Stimulated activated CD4-positive, alpha-beta T cell treated with anti-CD3 and anti-CD28 coated beads, Interleukin-12 subunit alpha, Interleukin-12 subunit beta, amount 100 ng/mL, for 48 hours (primary cell): ENCODE measurements at regions not wholly inside any gene's neighbourhood (a gene's known extent, or its start where the extent isn't known, plus 50 kb on each side); places are given as distances from the start of the nearest gene placed in this dataset.
A peak's percentile ranks its signal among the peaks of the same experiment; 100 is the strongest.
"Not testable (repeated sequence)": the region's sequence is repeated elsewhere in the genome, so short reads cannot be mapped to it uniquely, and the experiment has no call there.

Experiments used
- DNase-seq, 3 donors: peaks; one replicate each; pipeline ENCODE4 v3.0.0-alpha.2; 2020; ENCODE audit warnings: low read depth in 2 of 3, low spot score in 1 of 3

DNA sequence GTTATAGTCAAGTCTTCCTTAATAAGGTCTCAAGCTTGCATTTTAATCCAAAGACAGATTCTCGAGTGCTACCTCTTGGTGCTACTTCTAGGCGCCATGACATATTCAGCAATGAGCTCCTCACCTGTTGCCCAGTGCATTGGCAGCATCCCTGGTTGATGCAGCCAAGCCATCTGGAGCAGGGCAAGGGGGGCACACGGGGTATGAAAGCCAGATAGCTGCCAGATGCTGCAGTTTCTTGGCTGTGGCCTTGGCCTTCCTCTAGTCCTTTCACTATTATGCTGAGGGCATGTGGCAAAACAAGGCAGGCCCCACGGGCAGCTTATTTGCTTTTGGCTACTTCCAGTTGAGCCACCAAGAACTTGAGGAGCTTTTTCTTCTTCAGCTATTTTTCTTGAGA, 168.6 kb upstream of the PGRMC2 start:
- DNase-seq: no peak

DNA sequence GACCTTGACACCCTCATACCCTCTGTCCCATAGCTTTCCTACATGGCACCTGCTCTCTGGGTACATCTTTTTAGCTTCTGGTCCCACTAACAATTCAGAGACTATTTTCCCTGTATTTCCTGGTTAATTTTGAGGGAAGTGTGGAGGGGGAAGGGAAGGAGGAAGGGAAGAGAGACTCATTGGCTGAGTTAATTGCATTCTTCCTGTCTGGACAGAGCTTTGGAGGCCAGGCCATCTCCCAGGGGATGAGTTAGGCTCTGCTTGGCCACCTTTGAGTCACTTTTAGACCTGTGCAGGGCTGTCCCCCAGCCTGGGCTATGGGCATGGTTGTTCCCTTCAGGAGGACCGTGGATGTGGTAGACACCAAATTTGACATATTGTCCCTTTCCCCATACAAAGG, 167.9 kb upstream of the PGRMC2 start:
- no peak for DNase-seq

DNA sequence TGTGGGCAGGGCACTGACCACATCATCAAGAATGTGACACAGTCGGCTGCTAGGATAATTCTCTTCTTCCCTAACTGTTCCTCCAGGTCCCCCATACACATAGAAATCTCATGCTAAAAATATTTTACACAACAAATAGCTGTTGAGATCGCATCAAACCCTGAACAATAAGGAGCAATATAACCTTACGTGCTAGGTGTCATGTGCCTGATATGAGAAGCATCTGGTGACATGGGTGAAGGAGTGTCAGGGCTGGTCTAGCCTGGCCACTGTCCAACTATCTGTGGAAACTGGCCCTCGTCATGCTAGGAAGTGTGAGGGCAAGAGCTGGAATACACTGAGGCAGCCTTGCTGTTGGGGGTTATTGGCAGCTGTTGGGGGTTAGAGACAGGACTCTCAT, 167.3 kb upstream of the PGRMC2 start:
- DNase-seq: no peak

DNA sequence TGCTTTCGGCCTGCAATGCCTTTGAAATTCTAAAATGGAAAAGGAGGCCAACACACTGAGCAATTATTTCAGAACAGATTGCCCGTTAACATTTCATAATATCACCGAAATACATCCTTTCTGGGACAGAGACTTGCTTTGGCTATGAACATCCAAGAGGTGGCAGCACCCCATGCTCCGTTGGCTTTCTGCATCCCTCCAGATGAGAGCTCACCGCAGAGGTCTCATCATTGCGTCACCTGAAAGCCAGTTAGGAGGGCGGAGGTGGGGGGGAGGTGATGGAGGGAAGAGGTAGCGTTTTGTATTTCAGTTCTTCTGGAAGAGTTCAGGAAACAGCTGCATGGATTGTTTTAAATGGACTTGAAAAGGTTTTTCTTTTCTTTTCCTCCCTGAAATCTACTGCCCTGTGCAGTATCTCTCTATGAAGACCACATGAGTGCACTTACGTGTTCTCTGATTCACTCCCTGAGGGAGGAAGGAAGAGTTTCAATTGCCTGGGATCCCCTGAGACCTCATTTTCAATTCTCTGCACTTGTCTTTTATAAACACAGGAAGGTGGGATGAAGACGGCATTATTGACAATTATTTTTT, 166.8 kb upstream of the PGRMC2 start:
- DNase-seq: peak; percentile 50 to 57 (median 53)

DNA sequence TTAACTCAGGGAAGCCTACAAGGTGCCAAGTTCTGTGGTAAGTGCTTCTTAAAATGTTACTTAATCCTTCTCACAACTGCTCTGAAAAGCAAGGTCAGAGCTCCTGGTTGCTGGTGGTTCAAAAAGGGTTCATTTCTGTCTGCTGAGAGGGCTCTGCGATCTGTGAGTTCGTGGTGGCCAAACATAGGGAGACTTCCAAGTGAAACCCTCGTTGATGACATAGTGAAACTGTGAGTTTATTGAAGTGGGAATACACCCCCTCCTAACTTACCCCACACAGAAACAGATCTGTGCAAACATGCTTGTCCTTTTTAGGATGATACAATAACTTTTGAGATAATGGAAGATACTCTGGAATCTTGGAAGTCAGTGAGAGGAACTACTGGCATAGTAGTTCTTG, 164.8 kb upstream of the PGRMC2 start:
- no peak for DNase-seq

DNA sequence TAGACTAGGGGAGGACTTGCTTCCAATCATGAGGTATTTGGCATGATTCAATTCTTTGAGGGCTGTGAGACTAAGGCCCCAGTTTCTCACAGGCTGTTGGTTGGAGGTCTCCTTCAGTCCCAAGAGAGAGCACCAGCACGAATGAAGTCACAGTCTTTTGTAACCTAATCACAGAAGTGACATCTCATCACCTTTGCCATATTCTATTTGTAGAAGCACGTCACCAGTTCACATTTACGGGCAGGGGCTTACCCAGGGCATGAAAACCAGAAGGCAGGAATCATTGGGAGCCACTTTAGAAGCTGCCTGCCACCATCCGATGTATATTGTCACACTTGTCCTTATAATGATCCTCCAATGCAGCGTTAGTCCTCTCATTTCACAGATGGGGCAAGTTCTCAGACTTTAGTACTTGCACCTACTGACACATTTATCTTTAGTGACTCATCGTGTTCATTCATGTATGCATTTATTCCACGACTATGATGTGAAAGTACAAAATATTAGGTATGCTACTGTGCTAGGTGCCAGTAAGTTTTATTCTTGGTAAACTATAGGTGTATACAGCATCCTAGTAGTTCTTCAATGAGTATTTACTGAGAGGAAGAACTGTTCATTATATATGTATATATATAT, 163.8 kb upstream of the PGRMC2 start:
- no peak for DNase-seq

DNA sequence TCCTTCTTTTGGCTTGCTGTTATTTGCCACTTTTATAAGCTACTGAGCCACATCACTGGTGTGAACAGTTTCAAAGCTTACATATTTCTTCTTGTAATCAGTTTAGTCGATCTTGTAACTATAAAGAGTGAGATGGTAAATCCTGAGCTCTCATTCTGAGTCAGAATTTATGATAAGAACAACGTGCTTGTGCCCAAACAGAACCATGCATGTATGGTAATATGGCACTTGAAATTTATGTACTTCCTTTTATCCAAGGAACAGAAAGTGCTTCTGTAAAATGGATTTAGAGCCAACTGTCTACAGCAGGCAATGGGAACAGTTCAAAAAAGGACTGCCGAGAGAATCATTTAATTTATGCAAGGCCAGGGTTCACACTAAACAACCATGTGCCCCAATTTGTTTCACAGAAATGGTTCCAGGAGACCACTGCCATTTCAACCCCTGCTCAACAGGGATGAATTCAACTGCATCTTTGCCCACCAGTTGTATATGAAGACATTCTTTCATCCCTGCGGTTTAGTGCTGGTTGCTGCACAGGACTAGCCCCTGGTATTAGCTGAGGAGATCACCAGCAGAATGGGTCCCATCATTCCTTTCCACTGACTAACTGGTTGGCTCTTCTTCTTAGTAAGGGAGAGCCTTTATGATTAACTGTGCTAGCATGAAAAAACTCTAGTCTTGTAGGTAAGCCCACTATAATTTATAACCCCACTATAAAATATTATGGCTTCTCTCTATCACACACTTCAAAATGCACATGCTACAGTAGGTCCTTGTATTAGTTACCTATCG, 162.9 kb upstream of the PGRMC2 start:
- DNase-seq: no peak

DNA sequence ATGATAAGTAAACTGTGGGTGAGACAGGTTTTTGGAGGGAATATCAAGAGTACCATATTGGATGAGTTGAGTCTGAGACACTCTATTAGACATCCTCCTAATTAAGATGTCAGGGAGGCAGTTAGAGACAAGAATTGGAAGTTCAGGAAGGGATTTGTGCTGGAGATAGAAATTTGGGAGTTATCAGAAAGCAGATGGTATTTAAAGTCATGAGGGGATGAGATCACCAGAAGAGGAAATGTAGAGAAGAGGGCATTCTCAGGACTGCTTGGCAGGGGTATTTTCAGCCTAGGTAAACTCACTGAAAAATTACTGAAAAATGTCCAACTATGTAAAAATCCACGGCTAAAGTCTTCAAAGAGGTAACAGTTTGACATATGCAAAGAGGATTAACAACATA, 161.6 kb upstream of the PGRMC2 start:
- DNase-seq: no peak

DNA sequence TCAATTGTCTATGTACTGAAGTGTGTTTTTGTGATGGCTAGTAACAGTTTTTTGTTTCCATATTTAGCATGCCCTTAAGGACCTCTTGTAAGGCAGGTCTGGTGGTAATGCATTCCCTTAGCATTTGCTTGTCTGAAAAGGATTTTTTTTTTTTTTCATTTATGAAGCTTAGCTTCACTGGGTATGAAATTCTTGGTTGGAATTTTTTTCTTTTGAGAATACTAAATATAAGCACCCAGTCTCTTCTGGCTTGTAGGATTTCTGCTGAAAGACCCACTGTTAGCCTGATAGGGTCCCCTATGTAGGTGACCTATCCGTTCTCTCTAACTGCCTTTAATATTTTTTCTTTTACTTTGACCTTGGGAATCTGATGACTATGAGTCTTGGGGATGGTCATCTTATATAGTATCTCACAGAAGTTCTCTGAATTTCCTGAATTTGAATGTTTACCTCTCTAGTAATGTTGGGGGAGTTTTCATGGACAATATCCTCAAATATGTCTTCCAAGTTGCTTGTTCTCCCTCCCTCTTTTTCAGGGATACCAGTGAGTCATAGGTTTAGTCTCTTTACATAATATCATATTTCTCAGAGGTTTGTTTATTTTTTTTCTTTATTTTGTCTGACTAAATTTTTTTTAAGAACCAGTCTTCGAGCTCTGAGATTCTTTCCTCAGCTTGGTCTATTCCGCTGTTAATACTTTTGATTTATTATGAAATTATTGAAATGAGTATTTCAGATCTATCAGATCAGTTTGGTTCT, 157.1 kb upstream of the PGRMC2 start:
- no peak for DNase-seq

DNA sequence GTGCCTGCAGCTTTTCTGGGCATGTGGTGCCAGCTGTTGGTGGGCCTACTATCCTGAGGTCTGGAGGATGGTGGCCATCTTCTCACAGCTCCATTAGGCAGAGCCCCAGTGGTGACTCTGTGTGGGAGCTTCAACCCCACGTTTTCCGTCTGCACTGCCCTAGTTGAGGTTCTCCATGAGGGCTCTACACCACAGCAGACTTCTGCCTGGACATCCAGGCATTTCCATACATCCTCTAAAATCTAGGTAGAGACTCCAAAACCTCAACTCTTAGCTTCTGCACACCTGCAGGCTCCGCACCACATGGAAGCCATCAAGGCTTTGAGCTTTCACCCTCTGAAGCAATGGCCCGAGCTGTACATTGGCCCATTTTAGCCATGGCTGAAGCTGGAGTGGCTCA, 153.3 kb upstream of the PGRMC2 start:
- no peak for DNase-seq

DNA sequence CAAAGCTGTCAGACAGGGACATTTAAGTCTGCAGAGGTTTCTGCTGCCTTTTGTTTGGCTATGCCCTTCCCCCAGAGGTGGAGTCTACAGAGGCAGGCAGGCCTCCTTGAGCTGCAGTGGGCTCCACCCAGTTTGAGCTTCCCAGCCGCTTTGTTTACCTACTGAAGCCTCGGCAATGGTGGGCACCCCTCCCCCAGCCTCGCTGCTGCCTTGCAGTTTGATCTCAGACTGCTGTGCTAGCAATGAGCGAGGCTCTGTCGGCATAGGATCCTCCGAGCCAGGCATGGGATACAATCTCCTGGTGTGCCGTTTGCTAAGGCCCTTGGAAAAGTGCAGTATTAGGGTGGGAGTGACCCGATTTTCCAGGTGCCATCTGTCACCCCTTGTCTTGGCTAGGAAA, 149.4 kb upstream of the PGRMC2 start:
- DNase-seq: not testable (repeated sequence)

DNA sequence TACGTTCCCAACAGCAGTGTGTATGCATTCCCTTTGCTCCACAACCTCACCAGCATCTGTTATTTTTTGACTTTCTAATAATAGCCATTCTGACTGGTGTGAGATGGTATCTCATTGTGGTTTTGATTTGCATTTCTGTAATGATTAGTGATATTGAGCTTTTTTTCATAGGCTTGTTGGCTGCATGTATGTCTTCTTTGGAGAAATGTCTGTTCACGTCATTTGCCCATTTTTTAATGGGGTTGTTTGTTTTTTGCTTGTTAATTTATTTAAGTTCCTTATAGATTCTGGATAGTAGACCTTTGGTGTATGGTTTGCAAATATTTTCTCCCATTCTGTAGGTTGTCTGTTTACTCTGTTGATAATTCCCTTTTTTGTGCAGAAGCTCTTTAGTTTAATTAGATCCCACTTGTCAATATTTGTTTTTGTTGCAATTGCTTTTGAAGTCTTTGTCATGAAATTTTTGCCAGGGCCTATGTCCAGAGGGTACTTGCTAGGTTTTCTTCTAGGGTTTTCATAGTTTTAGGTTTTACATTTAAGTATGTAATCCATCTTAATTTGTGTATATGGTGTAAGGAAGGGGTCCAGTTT, 141.5 kb upstream of the PGRMC2 start:
- not testable (repeated sequence) for DNase-seq

DNA sequence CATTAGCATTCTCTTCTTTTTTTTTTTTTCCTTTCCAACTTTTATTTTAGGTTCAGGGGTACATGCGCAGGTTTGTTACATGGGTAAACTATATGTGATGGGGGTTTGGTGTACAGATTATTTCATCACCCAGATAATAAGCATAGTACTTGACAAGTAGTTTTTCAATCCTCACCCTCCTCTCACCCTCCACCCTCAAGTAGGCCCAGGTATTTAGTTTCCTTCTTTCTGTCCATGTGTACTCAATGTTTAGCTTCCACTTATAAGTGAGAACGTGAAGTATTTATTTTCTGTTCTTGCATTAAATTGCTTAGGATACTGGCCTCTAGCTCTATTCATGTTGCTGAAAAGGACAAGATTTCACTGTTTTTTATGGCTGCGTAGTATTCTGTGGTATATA, 140.8 kb upstream of the PGRMC2 start:
- no peak for DNase-seq

DNA sequence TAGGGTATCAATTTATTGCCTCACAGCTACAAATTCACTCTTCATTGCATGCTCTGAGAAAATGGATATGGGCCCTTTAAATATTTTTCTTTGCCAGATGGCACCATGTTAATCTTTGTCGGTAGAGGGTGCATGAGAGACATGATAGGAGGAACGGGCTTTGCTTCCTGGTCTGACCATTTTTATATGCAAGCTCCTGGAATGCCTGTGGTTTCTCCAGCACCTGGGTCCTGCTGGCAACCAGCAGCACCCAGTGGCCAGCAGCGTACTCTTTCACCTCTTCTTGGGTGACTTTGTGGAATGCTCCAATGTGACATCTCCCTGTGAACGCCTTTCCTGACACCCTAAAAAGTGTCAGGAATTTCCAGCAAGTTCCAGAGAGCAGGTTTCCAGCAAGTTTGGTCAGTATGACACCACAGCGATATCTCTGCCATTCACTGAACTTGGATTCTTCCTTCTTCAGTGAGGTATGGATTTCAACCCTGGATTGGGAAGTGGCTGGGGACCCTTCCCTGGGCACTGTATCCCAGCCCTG, 140.3 kb upstream of the PGRMC2 start:
- DNase-seq: no peak

DNA sequence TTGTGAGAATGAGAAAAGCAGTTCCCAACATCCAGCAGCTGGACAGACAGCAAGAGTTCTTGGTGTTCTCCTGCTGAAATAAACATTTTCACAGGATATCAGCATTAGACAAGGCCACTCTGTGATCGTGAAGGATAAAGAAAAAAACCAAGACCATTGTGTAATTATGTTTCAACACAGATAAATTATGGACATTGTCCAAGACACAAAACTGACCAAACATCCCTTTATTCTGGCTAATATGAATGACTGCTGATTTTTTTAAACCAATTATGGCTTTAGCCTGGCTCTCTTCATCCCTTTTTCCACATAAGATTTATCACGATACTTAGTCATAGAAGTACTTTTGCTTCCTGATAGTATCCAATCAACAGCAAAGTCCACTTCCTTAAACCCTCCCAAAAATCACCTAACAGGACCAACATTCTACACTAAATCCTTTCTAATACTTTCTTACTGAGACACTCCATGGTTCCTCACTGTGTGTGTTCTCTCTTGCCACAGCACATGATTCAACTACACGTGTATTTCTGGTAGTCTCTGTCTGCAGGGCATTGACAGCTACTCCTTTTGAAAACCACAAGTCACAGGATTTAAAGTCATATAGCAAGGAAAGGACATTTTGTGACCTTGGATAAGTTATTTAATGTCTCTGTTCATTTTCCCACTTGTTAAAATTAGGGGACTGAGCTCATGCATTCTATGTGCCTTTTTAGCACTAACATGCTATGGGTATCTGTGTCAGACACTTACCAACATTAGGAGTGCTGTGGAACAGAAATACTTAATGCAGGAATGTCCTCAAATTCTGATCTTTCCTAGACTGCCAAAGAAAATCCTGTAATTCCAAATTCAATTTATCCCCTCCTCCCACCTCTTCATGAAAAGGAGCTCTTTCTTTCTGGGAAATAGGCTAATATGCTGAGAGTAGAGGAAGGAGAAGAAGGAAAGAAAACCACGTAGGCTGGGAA, 137.2 kb upstream of the PGRMC2 start:
- no peak for DNase-seq

DNA sequence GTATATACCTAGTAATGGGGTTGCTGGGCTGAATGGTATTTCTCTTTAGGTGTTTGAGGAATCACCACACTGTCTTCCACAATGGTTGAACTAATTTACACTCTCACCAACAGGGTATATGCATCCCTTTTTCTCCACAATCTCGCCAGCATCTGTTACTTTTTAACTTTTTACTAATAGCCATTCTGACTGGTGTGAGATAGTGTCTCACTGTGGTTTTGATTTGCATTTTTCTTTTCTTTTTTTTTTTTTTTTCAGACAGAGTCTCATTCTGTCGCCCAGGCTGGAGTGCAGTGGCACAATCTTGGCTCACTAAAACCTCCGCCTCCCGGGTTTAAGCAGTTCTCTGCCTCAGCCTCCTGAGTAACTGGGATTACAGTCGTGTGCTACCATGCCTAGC, 134.7 kb upstream of the PGRMC2 start:
- DNase-seq: not testable (repeated sequence)

DNA sequence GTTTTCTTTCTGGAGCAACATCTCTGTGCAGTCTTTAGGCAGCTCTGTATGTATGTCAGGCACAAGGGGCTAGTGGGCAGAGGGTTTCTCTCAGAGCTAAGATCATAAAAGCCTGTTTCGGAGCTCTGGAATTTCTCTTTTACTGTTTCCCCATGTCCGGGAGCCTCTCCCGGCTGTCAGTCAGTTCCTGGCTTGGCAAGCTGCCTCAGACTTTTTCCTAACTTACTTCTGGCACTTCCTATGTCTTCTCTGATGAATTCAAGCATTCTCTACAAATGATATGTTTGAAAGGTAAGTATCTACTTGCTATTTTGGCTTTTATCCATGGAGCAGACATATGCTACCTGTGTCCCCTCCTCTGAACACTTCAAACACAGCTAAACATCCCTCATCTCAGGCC, 129.3 kb upstream of the PGRMC2 start:
- DNase-seq: no peak

DNA sequence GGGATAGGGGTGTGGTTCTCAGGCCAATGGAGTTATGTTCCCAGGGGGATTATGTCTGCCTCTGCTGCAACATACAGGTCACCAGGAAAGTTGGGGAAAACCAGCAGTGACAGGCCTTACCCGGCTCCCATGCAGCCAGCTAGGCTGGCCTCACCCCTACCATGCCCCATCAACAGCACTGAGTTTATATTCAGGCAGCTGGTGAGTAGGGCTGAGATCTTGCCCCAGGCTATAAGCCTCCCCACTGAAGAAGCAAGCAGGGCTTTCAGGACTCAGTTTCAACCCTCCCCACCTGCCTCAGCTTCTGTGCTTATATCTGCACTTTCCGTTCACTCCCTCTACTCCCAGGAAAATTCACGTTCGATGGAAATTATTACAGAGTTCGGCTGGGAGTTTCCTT, 122.4 kb upstream of the PGRMC2 start:
- DNase-seq: no peak

DNA sequence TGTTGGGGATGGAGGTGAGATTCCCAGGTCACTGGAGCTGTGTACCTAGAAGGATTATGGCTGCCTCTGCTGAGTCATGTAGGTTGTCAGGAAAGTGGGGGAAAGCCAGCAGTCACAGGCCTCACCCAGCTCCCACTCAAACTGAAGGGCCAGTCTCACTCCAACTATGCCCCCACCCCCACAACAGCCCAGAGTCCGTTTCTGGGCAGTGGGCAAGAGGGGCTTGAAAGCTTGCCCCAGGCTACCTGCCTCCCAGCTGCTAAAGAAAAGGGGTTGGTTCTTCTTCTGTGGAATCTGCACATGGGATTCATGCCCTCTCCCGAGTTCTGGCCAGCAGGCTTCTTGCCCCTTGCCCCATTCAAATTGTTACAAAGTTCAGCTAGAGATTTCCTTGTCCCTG, 116.0 kb upstream of the PGRMC2 start:
- DNase-seq: no peak

DNA sequence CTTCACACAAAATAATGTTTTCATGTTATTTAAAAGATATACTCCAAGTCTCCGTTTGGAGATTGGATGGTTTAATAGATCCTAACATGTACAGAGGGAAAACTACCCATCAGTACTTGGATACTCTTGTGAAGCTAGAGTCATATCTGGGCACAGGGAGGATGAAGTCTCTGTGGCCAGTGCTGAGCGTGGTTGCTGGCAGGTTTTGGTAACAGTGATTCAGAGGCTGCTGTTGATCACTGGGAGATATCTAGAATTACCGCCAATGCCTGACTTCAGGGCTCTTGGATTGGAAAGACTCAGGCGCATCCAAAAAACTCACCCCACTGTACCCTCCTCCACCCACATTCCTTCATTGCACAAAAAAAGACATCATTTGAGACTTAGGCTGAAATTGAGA, 107.2 kb upstream of the PGRMC2 start:
- DNase-seq: no peak
